ENCODE measurements at regions not wholly inside any gene's neighbourhood (a gene's known extent, or its start where the extent isn't known, plus 50 kb on each side); places are given as distances from the start of the nearest gene placed in this dataset.

GRCh38 chr14:100392356-100392755, 69.2 kb downstream of the SLC25A47 start:
- no peaks in the 10 kb centered on the region for H3K27me3 ChIP-seq (ENCODE audit: control insufficient read depth in 3 of 3, insufficient read depth in 3 of 3, low read depth in 1 of 3, low read length in 3 of 3)
- no peak overlapping the region for H2BK5ac ChIP-seq (ENCODE audit: low read length)
- H4K91ac ChIP-seq (ENCODE audit: low read depth, low read length, poor library complexity): no peak overlapping the region
- no peak overlapping the region for H2AFZ ChIP-seq (ENCODE audit: low read length)
- no peak overlapping the region for H3K23ac ChIP-seq (ENCODE audit: low read depth, low read length, poor library complexity)
- peak overlapping the region; percentile 49 for H2BK120ac ChIP-seq (ENCODE audit: low read depth, low read length)
- WGBS, 2 donors (ENCODE audit: extremely low coverage in 2 of 2, insufficient read length in 2 of 2, insufficient replicate concordance in 1 of 2): no CpG with 5 or more reads among the region's 11 CpGs
- no peak overlapping the region for H2BK15ac ChIP-seq (ENCODE audit: low read length)
- no peaks in the 10 kb centered on the region for H3K9me3 ChIP-seq (replicated peaks in 1 of 2; ENCODE audit: control insufficient read depth in 2 of 2, insufficient read depth in 1 of 2, low read depth in 1 of 2, low read length in 2 of 2)
- no peaks in the 10 kb centered on the region for H3K36me3 ChIP-seq (replicated peaks in 1 of 2; ENCODE audit: control insufficient read depth in 2 of 2, insufficient read depth in 2 of 2, low read length in 2 of 2)
- H3K4me3 ChIP-seq (ENCODE audit: low read length in 2 of 2): no peak overlapping the region
- no peak overlapping the region for H2AK5ac ChIP-seq (ENCODE audit: low read depth, low read length)
- no peak overlapping the region for H3K4ac ChIP-seq (ENCODE audit: low read length)
- DNase-seq (ENCODE audit: low spot score): no peak
- no peak overlapping the region for H3K14ac ChIP-seq (ENCODE audit: low read length)
- no peak overlapping the region for H3K27ac ChIP-seq (replicated peaks; ENCODE audit: low read length)
- no peak overlapping the region for H3K9ac ChIP-seq (ENCODE audit: low read depth, low read length, poor library complexity)
- peak overlapping the region; percentile 32 for H2BK12ac ChIP-seq (ENCODE audit: low read length)
- H4K8ac ChIP-seq (ENCODE audit: low read depth, low read length): no peak overlapping the region
- H3K79me1 ChIP-seq (ENCODE audit: low read depth, low read length): peaks cover 3% of the 10 kb centered on the region
- H3K4me1 ChIP-seq (ENCODE audit: control insufficient read depth in 2 of 2, insufficient read depth in 1 of 2, low read depth in 1 of 2, low read length in 2 of 2): peaks cover 27 to 35% of the 10 kb centered on the region in 2 donors
- no peak overlapping the region for H3K4me2 ChIP-seq (ENCODE audit: insufficient read depth, low read length, poor library complexity, severe bottlenecking)
- H3K18ac ChIP-seq (ENCODE audit: low read length): peak overlapping the region; percentile 77

GRCh38 chr14:100393362-100393761, 70.2 kb downstream of the SLC25A47 start:
- Histone ChIP-seq H3K27ac (replicated peaks; ENCODE audit: low read length) (no peak overlapping the region), H4K91ac (ENCODE audit: low read depth, low read length, poor library complexity) (no peak overlapping the region), H2AFZ (ENCODE audit: low read length) (no peak overlapping the region), H3K79me1 (ENCODE audit: low read depth, low read length) (peaks cover 3% of the 10 kb centered on the region), H3K14ac (ENCODE audit: low read length) (no peak overlapping the region), H3K23ac (ENCODE audit: low read depth, low read length, poor library complexity) (no peak overlapping the region), H2BK5ac (ENCODE audit: low read length) (no peak overlapping the region), H2AK5ac (ENCODE audit: low read depth, low read length) (peak overlapping the region; percentile 29), H3K4me3 (ENCODE audit: low read length in 2 of 2) (no peak overlapping the region), H2BK15ac (ENCODE audit: low read length) (peak overlapping the region; percentile 23), H3K9ac (ENCODE audit: low read depth, low read length, poor library complexity) (no peak overlapping the region), H4K8ac (ENCODE audit: low read depth, low read length) (no peak overlapping the region), H3K9me3 (replicated peaks in 1 of 2; ENCODE audit: control insufficient read depth in 2 of 2, insufficient read depth in 1 of 2, low read depth in 1 of 2, low read length in 2 of 2) (no peaks in the 10 kb centered on the region), H3K4me1 (ENCODE audit: control insufficient read depth in 2 of 2, insufficient read depth in 1 of 2, low read depth in 1 of 2, low read length in 2 of 2) (peaks cover 31 to 39% of the 10 kb centered on the region in 2 donors), H3K36me3 (replicated peaks in 1 of 2; ENCODE audit: control insufficient read depth in 2 of 2, insufficient read depth in 2 of 2, low read length in 2 of 2) (no peaks in the 10 kb centered on the region), H3K4ac (ENCODE audit: low read length) (no peak overlapping the region), H2BK12ac (ENCODE audit: low read length) (no peak overlapping the region), H2BK120ac (ENCODE audit: low read depth, low read length) (no peak overlapping the region), H3K27me3 (ENCODE audit: control insufficient read depth in 3 of 3, insufficient read depth in 3 of 3, low read depth in 1 of 3, low read length in 3 of 3) (no peaks in the 10 kb centered on the region), H3K4me2 (ENCODE audit: insufficient read depth, low read length, poor library complexity, severe bottlenecking) (no peak overlapping the region), H3K18ac (ENCODE audit: low read length) (peak overlapping the region; percentile 1)
- no peak for DNase-seq (ENCODE audit: low spot score)
- WGBS, 2 donors (ENCODE audit: extremely low coverage in 2 of 2, insufficient read length in 2 of 2, insufficient replicate concordance in 1 of 2): no CpG with 5 or more reads among the region's 10 CpGs

DNA sequence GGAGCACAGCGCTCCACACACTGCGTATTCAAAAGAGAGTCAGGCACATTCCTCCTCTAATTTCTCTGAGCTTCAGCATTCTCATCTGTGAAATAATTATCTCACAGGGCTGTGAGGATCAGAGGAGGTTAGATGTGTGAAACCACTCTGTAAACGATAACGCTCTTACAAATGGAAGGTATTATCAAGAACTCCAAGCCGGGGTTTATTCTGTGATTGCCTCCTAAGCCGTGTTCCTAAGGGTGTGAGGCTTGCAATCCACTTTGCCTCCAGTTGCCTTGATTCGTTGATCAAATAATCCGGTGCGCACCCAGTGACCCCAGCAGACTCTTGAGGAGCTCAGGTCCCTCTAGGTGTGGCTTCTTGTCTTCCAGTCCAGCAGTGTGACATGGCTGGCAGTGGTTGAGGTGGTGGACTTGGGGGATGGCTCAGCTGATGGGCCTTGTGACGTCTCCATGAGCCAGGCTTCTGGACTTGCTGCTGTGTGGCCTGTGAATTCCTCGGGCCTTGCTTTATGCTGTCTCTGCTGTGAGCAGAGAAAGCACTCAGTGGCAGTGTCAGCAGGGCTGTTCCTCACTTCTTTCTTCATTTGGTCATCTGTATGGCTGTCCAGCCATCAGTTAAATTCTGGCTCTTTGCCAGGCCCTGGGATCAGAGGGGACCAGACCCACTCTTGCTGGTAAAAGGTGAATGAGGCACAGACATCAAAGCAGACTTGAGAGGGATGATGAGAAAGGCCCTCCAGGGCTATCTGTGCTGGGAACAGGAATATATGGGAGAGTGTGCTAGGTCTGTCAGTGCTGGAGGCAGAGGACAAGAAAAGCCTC, 71.0 kb downstream of the SLC25A47 start:
- WGBS, 2 donors (ENCODE audit: extremely low coverage in 2 of 2, insufficient read length in 2 of 2, insufficient replicate concordance in 1 of 2): no CpG with 5 or more reads among the region's 11 CpGs
- no peaks in the 10 kb centered on the region for H3K27me3 ChIP-seq (ENCODE audit: control insufficient read depth in 3 of 3, insufficient read depth in 3 of 3, low read depth in 1 of 3, low read length in 3 of 3)

GRCh38 chr14:100394886-100395672, 71.9 kb downstream of the SLC25A47 start:
- DNase-seq (ENCODE audit: low spot score): no peak
- H2AFZ ChIP-seq (ENCODE audit: low read length): no peak overlapping the region
- H3K27me3 ChIP-seq (ENCODE audit: control insufficient read depth in 3 of 3, insufficient read depth in 3 of 3, low read depth in 1 of 3, low read length in 3 of 3): no peaks in the 10 kb centered on the region
- peaks cover 3% of the 10 kb centered on the region for H3K79me1 ChIP-seq (ENCODE audit: low read depth, low read length)
- H4K91ac ChIP-seq (ENCODE audit: low read depth, low read length, poor library complexity): no peak overlapping the region
- H2BK5ac ChIP-seq (ENCODE audit: low read length): no peak overlapping the region
- H2BK120ac ChIP-seq (ENCODE audit: low read depth, low read length): peak overlapping the region; percentile 18
- WGBS, 2 donors (ENCODE audit: extremely low coverage in 2 of 2, insufficient read length in 2 of 2, insufficient replicate concordance in 1 of 2): no CpG with 5 or more reads among the region's 14 CpGs
- no peak overlapping the region for H3K4me2 ChIP-seq (ENCODE audit: insufficient read depth, low read length, poor library complexity, severe bottlenecking)
- peak overlapping the region; percentile 36 for H2BK12ac ChIP-seq (ENCODE audit: low read length)
- H3K27ac ChIP-seq (replicated peaks; ENCODE audit: low read length): no peak overlapping the region
- H3K18ac ChIP-seq (ENCODE audit: low read length): peak overlapping the region; percentile 88
- H3K4me3 ChIP-seq (ENCODE audit: low read length in 2 of 2): no peak overlapping the region
- peak overlapping the region; percentile 23 for H3K4ac ChIP-seq (ENCODE audit: low read length)
- H3K9me3 ChIP-seq (replicated peaks in 1 of 2; ENCODE audit: control insufficient read depth in 2 of 2, insufficient read depth in 1 of 2, low read depth in 1 of 2, low read length in 2 of 2): no peaks in the 10 kb centered on the region
- H2BK15ac ChIP-seq (ENCODE audit: low read length): peak overlapping the region; percentile 60
- H4K8ac ChIP-seq (ENCODE audit: low read depth, low read length): no peak overlapping the region
- no peak overlapping the region for H3K9ac ChIP-seq (ENCODE audit: low read depth, low read length, poor library complexity)
- H3K36me3 ChIP-seq (replicated peaks in 1 of 2; ENCODE audit: control insufficient read depth in 2 of 2, insufficient read depth in 2 of 2, low read length in 2 of 2): no peaks in the 10 kb centered on the region
- H3K14ac ChIP-seq (ENCODE audit: low read length): no peak overlapping the region
- no peak overlapping the region for H3K23ac ChIP-seq (ENCODE audit: low read depth, low read length, poor library complexity)
- peak overlapping the region; percentile 39 for H2AK5ac ChIP-seq (ENCODE audit: low read depth, low read length)
- H3K4me1 ChIP-seq (ENCODE audit: control insufficient read depth in 2 of 2, insufficient read depth in 1 of 2, low read depth in 1 of 2, low read length in 2 of 2): peaks cover 43 to 57% of the 10 kb centered on the region in 2 donors

More for the DNA sequence above, 71.0 kb downstream of the SLC25A47 start:
- Histone ChIP-seq H2BK5ac (ENCODE audit: low read length) (no peak overlapping the region), H3K4me1 (ENCODE audit: control insufficient read depth in 2 of 2, insufficient read depth in 1 of 2, low read depth in 1 of 2, low read length in 2 of 2) (peaks cover 35 to 47% of the 10 kb centered on the region in 2 donors), H3K4me2 (ENCODE audit: insufficient read depth, low read length, poor library complexity, severe bottlenecking) (no peak overlapping the region), H2BK120ac (ENCODE audit: low read depth, low read length) (no peak overlapping the region), H3K14ac (ENCODE audit: low read length) (no peak overlapping the region), H3K4me3 (ENCODE audit: low read length in 2 of 2) (no peak overlapping the region), H2BK15ac (ENCODE audit: low read length) (no peak overlapping the region), H3K79me1 (ENCODE audit: low read depth, low read length) (peaks cover 3% of the 10 kb centered on the region), H3K9me3 (replicated peaks in 1 of 2; ENCODE audit: control insufficient read depth in 2 of 2, insufficient read depth in 1 of 2, low read depth in 1 of 2, low read length in 2 of 2) (no peaks in the 10 kb centered on the region), H3K9ac (ENCODE audit: low read depth, low read length, poor library complexity) (no peak overlapping the region), H3K23ac (ENCODE audit: low read depth, low read length, poor library complexity) (no peak overlapping the region), H2BK12ac (ENCODE audit: low read length) (no peak overlapping the region), H3K18ac (ENCODE audit: low read length) (peak overlapping the region; percentile 63), H3K36me3 (replicated peaks in 1 of 2; ENCODE audit: control insufficient read depth in 2 of 2, insufficient read depth in 2 of 2, low read length in 2 of 2) (no peaks in the 10 kb centered on the region), H3K4ac (ENCODE audit: low read length) (no peak overlapping the region), H4K91ac (ENCODE audit: low read depth, low read length, poor library complexity) (no peak overlapping the region), H2AFZ (ENCODE audit: low read length) (no peak overlapping the region), H3K27ac (replicated peaks; ENCODE audit: low read length) (no peak overlapping the region), H2AK5ac (ENCODE audit: low read depth, low read length) (no peak overlapping the region), H4K8ac (ENCODE audit: low read depth, low read length) (no peak overlapping the region)
- DNase-seq (ENCODE audit: low spot score): no peak

All from neuronal stem cell (in vitro differentiated cells).